ENCODE measurements at regions not wholly inside any gene's neighbourhood (a gene's known extent, or its start where the extent isn't known, plus 50 kb on each side); places are given as distances from the start of the nearest gene placed in this dataset.
"Not testable (repeated sequence)": the region's sequence is repeated elsewhere in the genome, so short reads cannot be mapped to it uniquely, and the experiment has no call there.

DNA sequence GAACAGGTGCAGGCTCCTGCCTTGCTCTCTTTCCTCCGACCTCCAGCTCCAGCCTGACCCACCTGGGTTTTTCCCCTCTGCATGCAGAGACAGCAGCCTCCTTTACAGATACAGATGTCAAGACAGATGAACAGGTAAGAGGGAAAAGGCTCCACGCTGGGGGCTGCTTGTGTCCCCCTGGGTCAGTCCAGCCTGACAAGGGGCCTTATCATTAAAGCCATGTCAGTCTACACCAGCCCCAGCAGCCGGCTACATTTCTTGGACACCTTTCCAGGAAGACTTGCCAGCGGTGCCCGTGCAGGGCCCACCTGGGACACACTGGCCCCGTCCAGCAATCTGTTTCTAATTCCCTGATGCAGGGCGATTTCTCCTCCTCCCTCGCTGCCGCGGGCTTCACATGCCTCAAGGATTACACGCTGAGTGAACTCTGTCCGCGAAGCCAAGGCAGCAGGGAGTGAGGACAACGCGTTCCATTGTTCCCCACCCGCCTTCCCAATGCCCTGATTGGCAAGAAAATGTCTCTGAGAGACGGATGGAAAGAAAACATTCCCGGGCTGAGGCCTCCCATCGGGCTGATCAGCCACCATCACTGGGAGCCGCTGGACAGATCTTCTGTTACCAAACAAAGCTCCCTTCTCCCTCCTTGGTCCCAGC lies 184.7 kb downstream of the C16orf95 start:
- no peak for DNase-seq (ENCODE audit: low read depth)

DNA sequence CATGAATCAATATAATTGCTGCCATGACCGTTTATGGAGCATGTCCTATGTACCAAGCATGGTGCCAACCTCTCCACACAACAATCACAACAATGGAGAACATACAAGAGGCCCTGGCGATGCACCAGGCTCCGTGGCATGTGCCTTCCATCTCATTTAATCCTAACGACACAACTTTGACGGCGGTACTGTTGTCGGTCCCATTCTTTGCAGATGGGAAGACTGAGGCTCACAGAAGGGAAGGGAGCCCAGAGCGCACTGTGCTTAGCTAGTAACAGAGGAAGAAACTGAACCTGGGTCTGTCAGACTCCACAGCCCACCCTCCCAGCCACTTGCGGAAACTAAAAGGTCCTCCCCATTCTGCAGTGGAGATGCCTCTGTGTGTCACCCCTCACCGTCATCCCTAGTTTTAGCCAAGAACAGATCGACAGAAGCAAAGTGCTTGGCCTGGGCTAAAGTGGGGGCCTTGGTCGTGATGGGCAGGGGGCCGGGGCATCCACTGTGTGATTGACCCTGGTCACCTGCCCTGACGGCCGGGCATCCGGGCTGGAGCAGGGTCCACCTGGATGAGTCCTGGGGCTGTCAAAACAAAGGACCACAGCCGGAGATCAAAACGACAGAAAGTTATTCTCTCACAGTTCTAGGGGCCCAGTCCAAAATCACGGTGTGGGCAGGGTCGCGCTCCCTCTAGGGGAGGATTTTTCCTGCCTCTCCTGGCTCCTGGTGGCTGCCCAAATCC lies 183.9 kb downstream of the C16orf95 start:
- DNase-seq (ENCODE audit: low read depth): no peak

DNA sequence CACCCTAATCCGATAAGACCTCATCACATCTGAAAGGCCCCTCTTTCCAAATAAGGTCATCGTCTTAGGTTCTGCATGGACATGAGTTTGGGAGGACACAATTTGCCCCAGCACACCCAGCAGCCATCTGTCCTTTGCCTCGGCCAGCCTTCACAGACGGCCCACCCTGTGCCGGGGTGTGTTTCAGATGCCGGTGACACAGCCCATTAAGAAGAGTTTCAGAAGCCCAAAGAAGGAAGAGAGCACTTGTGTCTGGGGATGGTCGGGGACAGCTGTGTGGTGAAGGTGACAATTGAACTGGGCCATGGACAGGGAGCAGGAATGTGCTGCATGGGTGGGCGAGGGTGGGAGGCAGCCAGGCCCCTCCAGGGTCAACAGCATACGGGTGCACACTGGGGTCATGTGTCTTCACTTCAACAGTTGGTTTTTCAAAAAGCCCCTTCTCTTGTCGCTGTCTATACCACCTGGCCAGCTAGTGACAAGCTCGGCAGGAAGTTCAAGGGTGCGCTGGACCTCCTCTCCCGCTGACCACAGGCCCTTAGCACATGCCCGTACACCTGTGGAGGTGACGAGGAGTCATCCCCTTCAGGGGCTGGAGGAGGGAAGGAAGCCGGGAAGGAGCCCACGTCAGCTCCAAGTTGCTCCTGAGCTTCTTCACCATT lies 183.1 kb downstream of the C16orf95 start:
- DNase-seq (ENCODE audit: low read depth): no peak

DNA sequence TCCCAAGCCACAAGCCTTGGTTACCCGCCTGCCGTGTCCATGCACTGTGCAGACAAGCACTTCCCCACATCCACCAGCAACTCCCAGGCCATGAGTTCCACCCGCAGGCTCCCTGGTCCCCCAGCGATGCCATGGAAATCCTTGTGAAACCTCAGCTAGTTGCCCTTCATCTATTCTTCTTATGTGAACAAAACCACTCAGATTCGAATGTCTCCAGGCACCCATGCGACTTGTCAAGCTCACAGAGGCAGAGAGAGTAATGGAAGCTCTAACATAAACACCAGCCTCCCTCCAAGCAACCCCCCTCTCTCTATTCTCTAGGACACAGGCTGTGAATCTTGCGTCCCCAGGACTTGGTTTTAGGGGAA lies 182.6 kb downstream of the C16orf95 start:
- DNase-seq (ENCODE audit: low read depth): no peak

DNA sequence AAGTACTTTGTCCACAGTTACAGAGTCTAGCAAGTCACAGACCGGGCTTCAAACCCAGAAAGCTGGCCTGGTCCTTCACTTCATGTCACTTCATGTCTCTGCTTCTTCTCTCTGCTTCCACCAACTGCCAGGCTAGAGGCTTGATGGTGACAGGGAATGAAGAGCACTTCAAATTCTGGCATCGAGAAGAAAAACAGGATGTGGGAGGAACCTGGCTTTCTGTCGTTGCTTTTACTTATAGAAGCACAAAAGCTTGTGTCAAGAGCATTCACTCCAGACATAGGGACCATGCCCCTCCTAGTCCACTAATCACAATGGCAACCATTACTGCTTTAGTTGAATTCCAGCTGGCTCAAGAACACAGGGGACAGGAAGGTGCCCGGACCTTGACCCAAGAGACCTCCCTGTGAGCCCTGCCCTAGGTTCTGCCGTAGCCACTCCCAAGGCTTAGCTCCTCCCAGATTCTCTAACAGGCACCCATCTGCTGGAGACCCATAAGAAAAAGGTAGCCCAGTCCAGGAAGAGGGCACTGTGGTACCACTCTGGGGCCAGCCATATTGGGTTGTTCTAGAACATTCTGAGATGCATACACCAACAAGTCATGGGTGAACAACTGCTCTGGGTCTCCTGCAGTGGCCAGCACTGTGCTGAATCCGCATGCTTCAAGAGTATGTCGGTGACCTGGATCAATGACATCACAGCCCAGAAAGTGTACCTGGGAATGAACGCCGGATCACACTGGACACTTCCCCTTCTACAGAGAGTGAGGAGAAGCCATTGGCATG lies 181.8 kb downstream of the C16orf95 start:
- no peak for DNase-seq (ENCODE audit: low read depth)

DNA sequence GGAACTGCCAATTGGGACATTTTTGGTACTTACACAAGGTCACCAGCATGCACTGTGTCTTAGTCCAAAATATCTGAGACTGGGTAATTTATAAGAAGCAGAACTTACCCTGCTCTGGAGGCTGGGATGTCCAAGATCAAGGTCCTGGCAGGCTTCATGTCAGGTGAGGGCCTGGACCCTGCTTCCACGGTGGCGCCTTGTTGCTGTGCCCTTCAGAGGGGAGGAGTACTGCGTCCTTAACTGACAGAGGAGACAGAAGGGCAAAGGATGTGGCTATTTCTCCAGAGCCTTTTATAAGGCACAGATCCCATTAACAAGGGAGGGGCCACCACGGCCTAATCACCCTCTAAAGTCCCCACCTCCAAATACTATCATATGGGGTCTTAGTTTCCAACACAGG lies 178.9 kb downstream of the C16orf95 start:
- no peak for DNase-seq (ENCODE audit: low read depth)

DNA sequence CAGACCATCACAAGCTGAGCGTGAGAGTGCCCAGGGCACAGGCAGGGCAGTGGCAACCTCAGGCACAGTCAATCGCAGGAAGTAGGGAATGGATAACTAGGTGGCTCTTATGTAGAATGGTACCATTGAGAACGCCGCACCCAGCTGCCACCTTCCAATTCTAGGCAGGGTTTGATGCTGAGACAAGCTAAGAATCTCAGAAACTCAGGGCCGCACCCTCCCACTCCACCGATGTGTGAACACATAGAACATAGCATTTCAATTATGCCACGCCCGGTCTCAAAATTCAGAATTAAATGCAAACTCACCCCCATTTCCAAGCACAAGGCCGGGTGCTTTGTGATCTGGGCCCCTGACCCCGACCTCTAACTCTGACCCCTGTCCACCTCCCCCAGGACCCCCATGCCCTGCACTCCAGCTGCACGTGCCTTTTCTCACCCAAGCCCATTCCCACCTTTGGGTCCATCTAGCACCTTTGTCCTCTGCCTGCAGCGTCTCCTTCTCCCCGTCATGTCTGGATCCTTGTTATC lies 178.4 kb downstream of the C16orf95 start:
- no peak for DNase-seq (ENCODE audit: low read depth)

DNA sequence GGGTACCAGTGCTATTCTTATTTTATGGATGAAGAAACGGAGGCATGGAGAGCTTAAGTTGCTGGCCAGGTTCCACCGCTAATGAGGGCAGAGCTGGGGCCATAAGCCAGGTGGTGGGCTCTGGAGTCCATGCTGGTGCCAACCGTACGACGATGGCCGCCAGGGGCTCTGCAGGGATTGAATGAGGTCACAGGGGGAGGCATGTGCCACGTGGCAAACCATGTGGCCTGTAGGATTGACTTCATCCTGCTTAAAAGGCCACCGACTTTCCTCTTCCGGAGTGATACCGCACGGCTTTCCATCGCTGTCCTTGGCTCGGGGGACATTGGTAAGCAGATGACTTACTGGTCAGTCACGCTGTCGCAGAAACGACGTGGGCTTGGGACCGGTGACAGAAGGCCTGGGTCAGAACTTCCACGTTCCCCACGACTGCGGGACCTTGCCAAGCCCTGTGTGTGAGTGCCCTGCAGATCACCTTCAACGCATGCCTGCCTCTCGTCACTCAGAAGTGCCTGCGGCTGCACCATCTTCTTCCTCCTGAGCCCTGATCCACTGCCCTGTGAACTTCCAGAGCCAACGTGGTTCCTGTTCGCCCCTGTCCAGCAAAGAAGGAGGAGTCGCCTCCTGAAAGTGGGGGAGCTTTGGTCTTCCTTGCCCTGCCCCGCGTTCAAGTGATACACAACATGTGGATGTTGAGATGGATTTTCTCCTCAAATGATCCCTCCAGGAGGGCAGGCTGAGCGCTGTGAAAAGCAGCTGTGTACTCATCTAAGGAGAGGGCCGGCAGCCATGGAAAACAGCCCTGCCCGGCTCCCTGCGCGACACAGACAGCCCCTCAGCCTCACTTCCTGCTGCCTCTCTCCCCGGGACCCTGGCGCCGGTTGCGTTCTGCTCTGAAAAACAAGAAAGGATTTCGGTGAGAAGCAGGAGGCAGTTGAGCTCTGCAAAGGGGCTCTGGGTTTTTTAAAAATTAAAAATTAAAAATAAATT lies 176.7 kb downstream of the C16orf95 start:
- DNase-seq (ENCODE audit: low read depth): no peak

DNA sequence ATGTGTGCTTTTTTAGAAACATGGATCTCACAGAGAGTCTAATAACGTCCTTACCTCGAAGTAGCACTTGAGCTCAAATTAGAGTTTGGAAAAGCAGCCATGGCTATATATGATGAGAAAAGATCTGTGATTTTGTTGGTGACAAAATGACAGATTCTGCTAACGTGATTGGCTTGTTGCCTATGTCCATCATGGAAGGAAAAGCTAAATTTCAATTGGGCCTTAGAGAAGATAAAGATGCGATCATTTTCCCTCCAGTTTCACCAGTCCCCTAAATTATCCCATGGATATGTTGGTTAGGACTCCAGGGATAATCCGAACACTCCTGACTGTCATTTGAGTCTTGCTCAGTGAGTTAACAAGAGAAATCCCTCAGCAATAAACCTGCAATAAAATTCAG lies 175.8 kb downstream of the C16orf95 start:
- DNase-seq (ENCODE audit: low read depth): no peak

DNA sequence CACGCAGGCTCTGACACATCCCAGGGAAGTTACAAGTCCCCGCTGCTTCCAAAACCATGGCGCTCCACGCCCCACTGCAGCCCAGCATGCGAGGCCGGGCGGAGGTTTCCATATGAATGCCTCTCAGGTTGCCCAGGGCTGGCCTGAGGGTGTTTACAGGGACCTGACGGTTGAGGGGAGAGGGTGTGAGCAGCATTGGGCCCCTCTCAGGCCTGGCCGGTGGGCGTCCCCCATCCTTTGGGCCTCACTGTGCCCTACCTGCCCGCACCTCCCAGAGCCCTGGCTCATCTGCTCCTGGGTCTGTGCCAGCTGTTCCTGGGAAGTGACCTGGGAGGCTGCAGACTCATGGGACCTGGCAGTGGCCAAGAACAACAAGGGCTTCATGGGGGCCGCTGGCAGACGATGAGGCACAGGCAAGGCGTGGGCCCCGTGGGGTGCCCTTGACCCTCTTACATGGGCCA lies 173.5 kb downstream of the C16orf95 start:
- no peak for DNase-seq (ENCODE audit: low read depth)

DNA sequence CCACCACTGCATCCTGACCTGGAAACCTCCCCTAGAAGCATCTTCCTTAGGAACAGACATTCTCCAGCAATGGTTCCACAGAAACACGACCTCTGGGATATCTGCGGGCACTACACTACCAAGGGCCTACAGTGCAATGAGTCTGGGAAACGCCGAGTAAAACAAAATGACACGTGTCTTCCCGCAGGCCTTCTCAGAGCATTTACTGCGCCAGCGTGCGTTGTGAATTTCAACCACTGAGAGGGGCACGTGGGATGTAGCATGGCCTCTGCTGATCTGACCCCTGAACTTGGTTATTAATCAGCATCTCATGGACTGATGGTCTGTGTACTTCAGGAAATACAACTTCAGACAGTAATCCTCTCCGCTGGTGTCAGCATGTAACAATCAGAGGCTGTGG lies 173.0 kb downstream of the C16orf95 start:
- DNase-seq (ENCODE audit: low read depth): no peak

DNA sequence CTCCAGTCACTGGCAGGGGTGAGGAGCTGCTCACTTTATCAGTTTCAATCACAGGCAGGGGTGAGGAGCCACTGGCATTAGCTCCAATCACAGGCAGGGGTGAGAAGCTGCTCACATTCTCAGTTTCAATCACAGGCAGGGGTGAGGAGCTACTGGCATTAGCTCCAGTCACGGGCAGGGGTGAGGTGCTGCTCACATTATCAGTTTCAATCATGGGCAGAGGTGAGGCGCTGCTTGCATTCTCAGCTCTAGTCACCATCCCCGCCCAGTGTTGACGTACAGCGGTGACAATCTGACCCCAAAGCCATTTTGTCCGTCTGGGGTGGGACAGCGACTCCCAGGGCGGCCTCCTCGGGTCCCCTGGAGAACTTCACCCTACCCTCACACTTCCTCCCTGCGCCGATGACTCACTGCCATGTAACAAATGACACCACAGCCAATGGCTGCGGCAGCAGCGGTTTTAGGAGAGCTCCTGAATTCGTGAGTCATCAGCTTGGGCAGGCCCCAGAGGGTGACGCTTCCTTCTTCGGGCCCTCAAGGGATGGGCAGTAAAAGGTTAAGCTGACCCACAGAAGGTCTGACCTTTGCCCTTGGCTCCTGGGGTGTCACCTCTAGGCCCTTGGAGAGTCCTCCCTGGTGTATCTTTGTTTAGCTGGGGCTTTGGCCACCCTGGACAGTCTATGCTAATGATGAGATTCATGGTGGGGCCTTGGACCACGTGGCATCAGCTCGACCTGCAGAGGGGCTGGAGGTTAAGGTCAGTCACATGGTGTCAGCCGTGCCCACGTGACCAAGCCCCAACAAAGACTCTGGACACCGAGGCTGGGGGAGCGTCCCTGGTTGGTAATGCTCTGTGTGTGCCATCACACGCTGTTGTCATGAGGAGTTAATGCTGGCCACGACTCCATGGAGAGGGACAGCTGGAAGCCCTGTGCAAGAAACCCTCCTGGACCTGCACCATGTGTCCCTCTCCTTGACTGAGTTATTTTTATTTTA lies 171.7 kb downstream of the C16orf95 start:
- DNase-seq (ENCODE audit: low read depth): peak; percentile 88

DNA sequence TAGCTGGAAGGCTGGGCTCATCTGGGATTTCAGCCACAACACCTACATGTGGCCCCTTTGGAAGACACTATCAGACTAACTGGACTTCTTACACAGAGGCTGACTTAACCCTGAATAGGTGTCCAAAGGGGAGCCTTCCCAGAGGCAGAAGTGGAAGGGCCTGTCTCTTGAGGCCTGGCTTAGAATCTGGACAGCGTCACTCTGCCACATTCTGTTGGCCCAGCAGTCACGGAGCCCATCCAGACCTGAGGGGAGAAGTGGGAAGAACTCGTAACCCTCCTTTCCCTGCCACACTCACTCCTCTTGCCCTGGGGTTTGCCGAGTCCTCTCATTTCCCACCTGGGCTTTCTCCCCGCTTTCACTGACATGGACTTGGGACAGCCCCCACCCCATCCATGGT lies 170.5 kb downstream of the C16orf95 start:
- DNase-seq (ENCODE audit: low read depth): no peak

DNA sequence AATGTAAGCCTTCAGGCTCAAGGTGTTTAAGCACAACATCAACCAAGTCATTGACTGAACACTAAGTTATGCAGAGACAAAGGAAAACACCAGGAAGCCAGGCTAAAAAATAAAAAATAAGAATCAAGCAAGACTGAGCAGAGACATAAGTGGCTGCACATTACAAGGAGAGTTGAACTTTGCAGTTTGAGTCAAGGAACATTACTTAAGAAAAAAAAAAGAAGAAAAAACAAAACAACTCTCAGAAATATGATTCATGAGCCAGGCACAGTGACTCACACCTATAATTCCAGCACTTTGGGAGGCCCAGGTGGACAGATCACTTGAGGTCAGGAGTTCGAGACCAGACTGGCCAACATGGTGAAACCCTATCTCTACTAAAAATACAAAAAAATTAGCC lies 168.1 kb downstream of the C16orf95 start:
- DNase-seq (ENCODE audit: low read depth): no peak

DNA sequence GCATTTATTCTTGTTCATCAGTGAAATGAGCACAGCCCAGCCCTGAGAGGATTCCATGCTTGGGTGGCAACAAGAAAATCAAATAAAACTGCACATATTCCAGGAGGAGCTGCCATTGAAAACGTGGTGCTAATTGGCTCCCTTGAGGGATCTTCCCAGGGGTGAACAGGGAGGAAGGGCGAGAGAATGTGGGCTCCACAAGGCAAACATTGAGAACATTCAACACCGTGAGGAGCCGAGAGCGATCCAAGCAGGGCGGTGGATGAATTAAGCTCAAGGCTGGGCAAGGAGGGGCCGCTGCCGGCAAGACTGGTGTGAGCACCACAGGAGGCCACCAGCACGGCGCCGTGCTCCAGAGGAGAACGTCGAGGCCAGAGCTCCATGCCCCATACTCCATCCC lies 166.9 kb downstream of the C16orf95 start:
- DNase-seq (ENCODE audit: low read depth): no peak

DNA sequence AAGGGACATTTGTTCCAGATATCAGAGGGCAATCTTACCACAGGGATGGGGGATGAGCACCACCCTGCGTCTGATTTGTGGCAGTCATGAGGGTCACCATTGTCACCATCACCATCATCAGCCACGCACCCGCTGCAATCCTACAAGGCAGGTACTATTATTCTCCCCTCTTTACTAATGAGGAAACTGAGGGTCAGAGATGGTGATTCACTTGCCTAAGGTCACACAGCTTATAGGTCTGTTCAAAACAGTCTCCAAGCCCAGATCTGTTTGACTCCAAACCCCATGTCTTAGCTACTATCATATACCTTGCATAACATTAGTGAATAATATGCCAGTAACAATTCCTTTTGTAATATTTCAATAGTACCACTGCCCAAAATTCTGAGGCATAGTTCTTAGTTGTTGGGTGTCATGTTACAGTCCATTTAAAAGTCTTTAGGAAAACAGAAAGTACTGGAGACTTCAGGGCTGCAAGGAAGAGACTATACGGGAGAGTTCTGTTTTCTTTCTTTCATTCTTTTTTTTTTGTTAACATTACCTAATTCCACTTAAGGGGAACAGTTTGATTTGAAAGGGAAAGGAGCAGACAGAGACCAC lies 166.4 kb downstream of the C16orf95 start:
- no peak for DNase-seq (ENCODE audit: low read depth)

DNA sequence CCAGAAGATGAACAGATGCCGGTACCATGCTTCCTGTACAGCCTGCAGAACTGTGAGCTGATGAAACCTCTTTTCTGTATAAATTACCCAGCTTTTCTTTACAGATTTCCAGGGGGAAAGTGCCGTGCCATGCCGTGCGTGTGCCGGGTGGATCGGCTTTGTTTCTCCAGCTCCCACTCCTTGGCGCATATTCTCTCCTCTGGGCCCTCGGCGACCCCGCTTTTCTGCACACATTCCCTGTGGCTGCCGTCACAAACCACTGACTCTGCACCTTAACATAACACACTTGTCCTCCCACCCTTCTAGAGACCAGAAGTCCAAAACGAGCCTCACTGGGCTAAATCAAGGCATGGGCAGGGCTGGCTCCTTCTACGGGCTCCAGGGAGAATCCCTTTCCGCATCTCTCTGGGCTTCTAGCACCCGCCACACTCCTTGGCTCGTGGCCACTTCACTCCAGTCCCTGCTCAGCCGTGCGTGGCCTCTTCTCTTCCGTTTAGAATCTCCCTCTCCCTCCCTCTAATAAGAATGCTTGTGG lies 164.9 kb downstream of the C16orf95 start:
- no peak for DNase-seq (ENCODE audit: low read depth)

DNA sequence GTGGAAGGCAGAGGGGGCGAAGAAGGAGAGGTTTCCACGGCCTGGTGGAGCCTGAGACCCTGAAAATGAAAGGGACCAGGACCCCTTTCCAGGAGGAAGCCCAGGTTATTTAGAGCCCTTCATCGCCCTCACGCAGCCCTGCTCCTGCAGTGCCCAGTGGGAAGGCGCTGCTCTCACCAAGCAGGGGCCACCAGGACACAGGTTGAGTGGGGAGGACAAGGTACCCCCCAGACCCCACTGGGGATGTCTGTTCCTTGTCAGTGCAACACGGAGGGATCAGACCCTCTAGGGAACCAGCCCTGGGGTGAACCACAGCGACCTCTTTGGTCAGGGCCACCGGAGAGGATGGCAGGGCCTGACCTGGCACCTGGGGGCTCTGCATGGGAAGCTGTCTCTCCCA lies 163.9 kb downstream of the C16orf95 start:
- DNase-seq (ENCODE audit: low read depth): no peak

DNA sequence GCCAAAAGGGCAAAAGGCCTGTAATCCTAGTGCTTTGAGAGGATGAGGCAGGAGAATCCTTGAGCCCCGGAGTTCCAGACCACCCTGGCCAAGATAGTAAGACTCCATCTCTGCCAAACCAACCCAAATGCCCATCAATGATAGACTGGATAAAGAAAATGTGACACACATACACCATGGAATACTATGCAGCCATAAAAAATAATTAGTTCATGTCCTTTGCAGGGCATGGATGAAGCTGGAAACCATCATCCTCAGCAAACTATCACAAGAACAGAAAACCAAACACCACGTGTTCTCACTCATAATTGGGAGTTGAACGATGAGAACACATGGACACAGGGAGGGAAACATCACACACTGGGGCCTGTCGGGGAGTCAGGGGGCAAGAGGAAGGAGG lies 161.9 kb downstream of the C16orf95 start:
- DNase-seq (ENCODE audit: low read depth): not testable (repeated sequence)
